HEK293 (cell line): ENCODE measurements at regions not wholly inside any gene's neighbourhood (a gene's known extent, or its start where the extent isn't known, plus 50 kb on each side); places are given as distances from the start of the nearest gene placed in this dataset.

Experiments
- CTCF ChIA-PET: fragments of 350-600 bp; formaldehyde crosslinking; extraction: SDS; loops from one replicate; lab custom pipeline; 2021; ENCODE audit warnings: antibody characterized with exemption; lab: Yijun Ruan, JAX
- POLR2A ChIA-PET: fragments of 300-600 bp; formaldehyde crosslinking; extraction: SDS; loops from one replicate; lab custom pipeline; 2020; ENCODE audit warnings: antibody characterized with exemption, inconsistent platforms; lab: Yijun Ruan, JAX
- H3K27ac ChIP-seq: fragments of 200-500 bp; sonication (Bioruptor generic); 2 replicates; pipeline ENCODE4 v1.5.1; 2014; ENCODE audit warnings: low read depth, low read length, control low read depth, inconsistent platforms; ENCODE audit errors: extremely low read depth
- H3K36me3 ChIP-seq, 2 experiments: fragments of 200-500 bp in 1 of 2; sonication (Bioruptor generic) in 1 of 2; 1 replicate in 1 of 2; 2 replicates in 1 of 2; pipeline ENCODE4 v1.5.1; 2014 to 2017; ENCODE audit warnings: inconsistent platforms in 2 of 2, low read length in 2 of 2; ENCODE audit not compliant: control insufficient read depth in 2 of 2, insufficient read depth in 1 of 2
- H3K4me1 ChIP-seq: fragments of 200-500 bp; sonication (Bioruptor generic); 2 replicates; pipeline ENCODE4 v1.5.1; 2014; ENCODE audit warnings: mild to moderate bottlenecking, low read length, inconsistent platforms; ENCODE audit not compliant: control insufficient read depth, insufficient read depth
- H3K4me3 ChIP-seq: 2 replicates; pipeline ENCODE4 v1.5.1; 2011; ENCODE audit warnings: low read depth, mild to moderate bottlenecking, control low read depth, low read length, moderate library complexity
- H3K9me3 ChIP-seq: fragments of 200-500 bp; sonication (Bioruptor generic); 2 replicates; pipeline ENCODE4 v1.5.1; 2014; ENCODE audit warnings: low read depth, low read length, inconsistent platforms; ENCODE audit not compliant: control insufficient read depth, insufficient read depth
- BCL11A ChIP-seq: fragments of 450-650 bp; formaldehyde crosslinking; IDR thresholded peaks from 2 replicates; pipeline ENCODE4 v1.5.1; 2016; ENCODE audit warnings: low read depth, missing biosample characterization, missing genetic modification characterization
- GLIS2 ChIP-seq: fragments of 450-650 bp; formaldehyde crosslinking; IDR thresholded peaks from 2 replicates; pipeline ENCODE4 v1.5.1; 2016; ENCODE audit warnings: missing biosample characterization, missing genetic modification characterization
- INSM2 ChIP-seq: fragments of 450-650 bp; formaldehyde crosslinking; IDR thresholded peaks from 2 replicates; pipeline ENCODE4 v1.5.1; 2016; ENCODE audit warnings: missing biosample characterization, missing genetic modification characterization
- KLF10 ChIP-seq: fragments of 450-650 bp; IDR thresholded peaks from 2 replicates; pipeline ENCODE4 v1.5.1; 2018; ENCODE audit warnings: missing biosample characterization, mild to moderate bottlenecking, missing genetic modification characterization
- PRDM6 ChIP-seq: fragments of 450-650 bp; formaldehyde crosslinking; IDR thresholded peaks from 2 replicates; pipeline ENCODE4 v1.5.1; 2017; ENCODE audit warnings: missing biosample characterization, missing genetic modification characterization
- SALL2 ChIP-seq: fragments of 450-650 bp; formaldehyde crosslinking; IDR thresholded peaks from 2 replicates; pipeline ENCODE4 v1.5.0; 2017; ENCODE audit warnings: missing biosample characterization, mild to moderate bottlenecking, missing genetic modification characterization, borderline replicate concordance
- SCRT1 ChIP-seq: fragments of 450-650 bp; formaldehyde crosslinking; IDR thresholded peaks from 2 replicates; pipeline ENCODE4 v1.5.1; 2016; ENCODE audit warnings: missing biosample characterization, missing genetic modification characterization, borderline replicate concordance
- ZBTB1 ChIP-seq: fragments of 450-650 bp; formaldehyde crosslinking; IDR thresholded peaks from 2 replicates; pipeline ENCODE4 v1.5.1; 2016; ENCODE audit warnings: missing biosample characterization, missing genetic modification characterization
- ZFP69B ChIP-seq: fragments of 450-650 bp; formaldehyde crosslinking; IDR thresholded peaks from 2 replicates; pipeline ENCODE4 v1.5.1; 2016; ENCODE audit warnings: missing biosample characterization, missing genetic modification characterization
- ZNF155 ChIP-seq: fragments of 450-650 bp; formaldehyde crosslinking; IDR thresholded peaks from 2 replicates; pipeline ENCODE4 v1.5.1; 2016; ENCODE audit warnings: missing biosample characterization, missing genetic modification characterization
- ZNF184 ChIP-seq: fragments of 450-650 bp; IDR thresholded peaks from 2 replicates; pipeline ENCODE4 v1.5.1; 2018; ENCODE audit warnings: missing biosample characterization, mild to moderate bottlenecking, missing genetic modification characterization
- ZNF223 ChIP-seq: fragments of 450-650 bp; formaldehyde crosslinking; IDR thresholded peaks from 2 replicates; pipeline ENCODE4 v1.5.1; 2016; ENCODE audit warnings: missing biosample characterization, missing genetic modification characterization
- ZNF239 ChIP-seq: fragments of 450-650 bp; formaldehyde crosslinking; IDR thresholded peaks from 2 replicates; pipeline ENCODE4 v1.5.1; 2016; ENCODE audit warnings: missing biosample characterization, missing genetic modification characterization
- ZNF274 ChIP-seq, 2 experiments: fragments of 200-500 bp in 1 of 2; fragments of 450-650 bp in 1 of 2; sonication (Bioruptor generic) in 1 of 2; formaldehyde crosslinking in 1 of 2; IDR thresholded peaks; 2 replicates each; pipeline versions ENCODE4 v1.5.1 to v1.6.1; 2014 to 2016; ENCODE audit warnings: borderline replicate concordance in 1 of 2, inconsistent platforms in 1 of 2, low read length in 1 of 2, missing biosample characterization in 1 of 2, missing genetic modification characterization in 1 of 2
- ZNF292 ChIP-seq: fragments of 450-650 bp; formaldehyde crosslinking; IDR thresholded peaks from 2 replicates; pipeline ENCODE4 v1.5.1; 2016; ENCODE audit warnings: low read depth, missing biosample characterization, missing genetic modification characterization, borderline replicate concordance
- ZNF394 ChIP-seq: fragments of 450-650 bp; formaldehyde crosslinking; IDR thresholded peaks from 2 replicates; pipeline ENCODE4 v1.5.1; 2016; ENCODE audit warnings: missing biosample characterization, missing genetic modification characterization, mild to moderate bottlenecking, moderate library complexity, borderline replicate concordance
- ZNF426 ChIP-seq: fragments of 450-650 bp; formaldehyde crosslinking; IDR thresholded peaks from 2 replicates; pipeline ENCODE4 v1.5.1; 2017; ENCODE audit warnings: missing biosample characterization, missing genetic modification characterization, mild to moderate bottlenecking, inconsistent platforms, moderate library complexity
- ZNF514 ChIP-seq: fragments of 450-650 bp; formaldehyde crosslinking; IDR thresholded peaks from 2 replicates; pipeline ENCODE4 v1.5.1; 2016; ENCODE audit warnings: missing biosample characterization, missing genetic modification characterization
- ZNF580 ChIP-seq: fragments of 450-650 bp; formaldehyde crosslinking; IDR thresholded peaks from 2 replicates; pipeline ENCODE4 v1.5.1; 2016; ENCODE audit warnings: missing biosample characterization, missing genetic modification characterization
- ZNF777 ChIP-seq: fragments of 450-650 bp; formaldehyde crosslinking; IDR thresholded peaks from 2 replicates; pipeline ENCODE4 v1.5.1; 2017; ENCODE audit warnings: missing biosample characterization, missing genetic modification characterization, borderline replicate concordance
- ZNF792 ChIP-seq: fragments of 450-650 bp; formaldehyde crosslinking; IDR thresholded peaks from 2 replicates; pipeline ENCODE4 v1.5.1; 2016; ENCODE audit warnings: missing biosample characterization, missing genetic modification characterization
- ZSCAN30 ChIP-seq: fragments of 450-650 bp; IDR thresholded peaks from 2 replicates; pipeline ENCODE4 v1.5.1; 2018; ENCODE audit warnings: missing biosample characterization, mild to moderate bottlenecking, missing genetic modification characterization, moderate library complexity

GRCh38 chr6:163877877-163878639 is 463.5 kb downstream of the QKI start (continued):
- no peak for TF ChIP-seq ZNF514 (tag by site-specific recombination)
- no peak for TF ChIP-seq ZNF792 (tag by site-specific recombination)
- TF ChIP-seq BCL11A = no peak
- no peak for TF ChIP-seq SALL2 (tag by site-specific recombination)
- no peak for TF ChIP-seq ZNF292
- no peak for TF ChIP-seq ZFP69B (tag by site-specific recombination)
- no peak for TF ChIP-seq ZNF394
- TF ChIP-seq, all 188 proteins: peak for 0

GRCh38 chr6:163876391-163876790 is 461.9 kb downstream of the QKI start:
- TF ChIP-seq ZSCAN30 = no peak
- no peak for TF ChIP-seq ZNF580 (tag by site-specific recombination)
- no peak for TF ChIP-seq ZNF274 (IDR thresholded peaks at IDR 0.05; ENCODE audit: low read length)
- no peak for TF ChIP-seq ZNF274 (tag by site-specific recombination; IDR thresholded peaks at IDR 0.05; ENCODE audit: borderline replicate concordance)
- TF ChIP-seq ZNF184 (tag by site-specific recombination) = no peak
- no peak for TF ChIP-seq ZNF223 (tag by site-specific recombination)
- TF ChIP-seq ZNF155 (tag by site-specific recombination) = no peak
- no peak for TF ChIP-seq KLF10
- no peak for TF ChIP-seq ZBTB1
- TF ChIP-seq GLIS2 = no peak
- TF ChIP-seq INSM2 (tag by site-specific recombination) = no peak
- no peak for TF ChIP-seq ZNF239 (tag by site-specific recombination)
- TF ChIP-seq SCRT1 (tag by site-specific recombination) = no peak
- H3K4me1 ChIP-seq = no peaks in the 10 kb centered on the region
- no peak overlapping the region for H3K27ac ChIP-seq
- no peaks in the 10 kb centered on the region for H3K9me3 ChIP-seq
- ChIA-PET CTCF (no interaction called here), POLR2A (interaction anchor here (0.6 kb wide), 1 partner anchor 252 kb away, joined by 5 read pairs; no protein-coding TSS in a partner anchor)
- no peaks in the 10 kb centered on the region for H3K36me3 ChIP-seq
- H3K4me3 ChIP-seq = no peak overlapping the region

- POLR2A ChIA-PET = no interaction called here
- H3K4me1 ChIP-seq = no peaks in the 10 kb centered on the region
- CTCF ChIA-PET = no interaction called here
Observed at GRCh38 chr6:163874784-163875183, 460.3 kb downstream of the QKI start.

More at GRCh38 chr6:163874784-163875183, 460.3 kb downstream of the QKI start:
- H3K27ac ChIP-seq = no peak overlapping the region
- no peak overlapping the region for H3K4me3 ChIP-seq
- no peaks in the 10 kb centered on the region for H3K9me3 ChIP-seq
- no peak for TF ChIP-seq ZNF426
- no peak for TF ChIP-seq PRDM6
- no peak for TF ChIP-seq ZNF777
- TF ChIP-seq, all 188 proteins: peak for 0
- H3K36me3 ChIP-seq = no peaks in the 10 kb centered on the region
